Coronary artery (tissue), 2 donors: ENCODE measurements at regions not wholly inside any gene's neighbourhood (a gene's known extent, or its start where the extent isn't known, plus 50 kb on each side); places are given as distances from the start of the nearest gene placed in this dataset.

Source experiments
- DNase-seq: peaks from one replicate; pipeline ENCODE4 v3.0.0-alpha.2; 2017; ENCODE audit warnings: low spot score
- H3K27ac ChIP-seq, 2 donors: fragments of 200-600 bp; sonication (generic); one replicate each; pipeline ENCODE4 v1.5.1; 2016 to 2019
- H3K4me3 ChIP-seq: fragments of 200-600 bp; sonication (generic); 2 replicates; pipeline ENCODE4 v1.5.1; 2016; ENCODE audit warnings: mild to moderate bottlenecking, moderate library complexity
- TF ChIP-seq, protein P1 (sequence below): fragments of 200-600 bp; sonication (generic); IDR thresholded peaks from one replicate; pipeline ENCODE4 v1.5.1; 2019; ENCODE audit warnings: antibody characterized with exemption

DNA sequence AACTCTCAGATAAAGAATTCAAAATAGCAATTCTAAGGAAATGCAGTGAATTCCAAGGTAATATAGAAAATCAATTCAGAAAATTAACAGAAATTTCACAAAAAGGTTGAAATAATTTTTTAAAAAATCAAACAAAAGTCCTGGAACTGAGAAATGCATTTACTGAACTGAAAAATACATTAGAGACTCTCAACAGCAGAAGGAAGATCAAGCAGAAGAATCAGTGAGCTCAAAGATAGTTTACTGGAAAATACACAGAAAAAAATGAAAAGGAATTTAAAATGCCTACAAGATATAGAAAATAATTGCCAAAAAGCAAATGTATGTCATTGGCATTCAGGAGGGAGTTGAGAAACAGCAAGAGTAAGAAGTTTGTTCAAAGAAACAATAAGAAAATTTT, 107.3 kb downstream of the BUD13 start:
- Histone ChIP-seq H3K27ac (no peak overlapping the region), H3K4me3 (no peak overlapping the region)
- TF ChIP-seq, protein P1, sequence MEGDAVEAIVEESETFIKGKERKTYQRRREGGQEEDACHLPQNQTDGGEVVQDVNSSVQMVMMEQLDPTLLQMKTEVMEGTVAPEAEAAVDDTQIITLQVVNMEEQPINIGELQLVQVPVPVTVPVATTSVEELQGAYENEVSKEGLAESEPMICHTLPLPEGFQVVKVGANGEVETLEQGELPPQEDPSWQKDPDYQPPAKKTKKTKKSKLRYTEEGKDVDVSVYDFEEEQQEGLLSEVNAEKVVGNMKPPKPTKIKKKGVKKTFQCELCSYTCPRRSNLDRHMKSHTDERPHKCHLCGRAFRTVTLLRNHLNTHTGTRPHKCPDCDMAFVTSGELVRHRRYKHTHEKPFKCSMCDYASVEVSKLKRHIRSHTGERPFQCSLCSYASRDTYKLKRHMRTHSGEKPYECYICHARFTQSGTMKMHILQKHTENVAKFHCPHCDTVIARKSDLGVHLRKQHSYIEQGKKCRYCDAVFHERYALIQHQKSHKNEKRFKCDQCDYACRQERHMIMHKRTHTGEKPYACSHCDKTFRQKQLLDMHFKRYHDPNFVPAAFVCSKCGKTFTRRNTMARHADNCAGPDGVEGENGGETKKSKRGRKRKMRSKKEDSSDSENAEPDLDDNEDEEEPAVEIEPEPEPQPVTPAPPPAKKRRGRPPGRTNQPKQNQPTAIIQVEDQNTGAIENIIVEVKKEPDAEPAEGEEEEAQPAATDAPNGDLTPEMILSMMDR: no peak
- DNase-seq: no peak

DNA sequence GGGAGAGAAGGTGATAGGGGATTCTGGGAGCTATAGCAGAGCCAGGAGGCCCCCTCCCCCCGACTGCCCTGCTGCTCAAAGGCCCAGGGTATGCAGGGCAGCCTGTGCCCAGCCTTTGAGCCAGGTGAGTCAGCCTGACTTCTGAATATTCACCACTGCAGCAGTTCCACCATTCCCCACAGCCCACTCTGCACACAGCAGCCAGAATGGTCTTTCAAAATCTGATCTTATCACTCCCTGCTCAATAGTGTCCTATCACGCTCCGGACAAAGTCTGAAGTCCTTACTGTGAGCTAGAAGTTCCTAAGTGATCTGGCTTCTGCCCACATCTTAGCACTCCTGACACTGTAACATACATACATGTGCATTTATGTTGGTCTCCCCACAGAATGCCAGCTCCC, 111.7 kb downstream of the BUD13 start:
- no peak overlapping the region for H3K27ac ChIP-seq
- no peak overlapping the region for H3K4me3 ChIP-seq
- DNase-seq: no peak
- TF ChIP-seq, protein P1: no peak

DNA sequence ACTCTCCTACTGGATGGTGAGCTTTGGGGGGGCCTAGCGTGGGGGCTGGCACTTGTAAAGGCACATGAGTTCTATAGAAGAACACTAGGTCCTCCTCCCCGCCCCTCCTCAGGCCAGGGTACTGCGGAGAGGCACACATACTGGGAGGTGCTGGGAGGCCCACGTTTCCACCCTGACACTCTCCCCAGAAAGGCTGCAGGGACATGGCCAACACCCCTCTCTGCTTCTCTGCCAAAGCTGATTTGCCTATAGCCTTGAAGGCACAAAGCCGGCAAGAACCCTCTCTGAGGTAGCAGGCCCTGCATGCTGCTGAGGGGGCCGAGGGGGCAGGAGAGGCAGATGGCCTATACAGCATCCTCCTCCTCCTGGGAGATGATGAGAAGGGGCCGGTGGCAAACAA, 112.8 kb downstream of the BUD13 start:
- H3K27ac ChIP-seq: no peak overlapping the region
- H3K4me3 ChIP-seq: no peak overlapping the region
- TF ChIP-seq, protein P1: no peak
- no peak for DNase-seq

DNA sequence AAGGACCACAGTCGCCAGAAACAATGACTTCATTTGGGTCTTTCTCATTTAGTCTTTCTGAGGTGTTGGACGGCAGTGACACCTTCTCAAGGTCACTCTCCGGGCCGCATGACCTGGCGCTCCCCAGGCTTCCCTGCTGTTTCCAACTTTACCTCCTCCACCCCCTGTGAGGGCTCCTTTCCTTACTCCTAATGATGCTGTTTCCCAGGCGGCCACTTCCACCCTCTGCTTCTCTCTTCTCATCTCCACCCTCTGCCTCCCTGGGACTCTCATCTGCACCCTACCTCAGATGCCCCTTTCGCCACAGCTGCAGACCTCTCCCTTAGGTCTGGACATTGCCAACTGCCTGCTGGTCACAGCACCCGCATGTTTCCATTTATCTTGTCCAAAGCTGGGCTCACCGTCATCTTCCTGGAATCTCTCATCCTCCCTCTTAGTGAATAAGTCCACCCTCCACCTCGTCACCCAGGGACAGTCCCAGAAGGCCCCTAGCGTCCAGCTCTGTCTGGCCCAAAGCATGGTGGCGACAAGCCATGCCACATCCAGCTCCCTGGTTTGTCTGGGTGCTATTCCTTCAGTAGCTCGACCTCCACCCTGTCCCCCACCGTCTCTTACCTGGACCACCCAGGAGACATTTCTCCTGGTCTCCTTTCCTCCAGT, 113.8 kb downstream of the BUD13 start:
- Histone ChIP-seq H3K27ac (no peak overlapping the region), H3K4me3 (no peak overlapping the region)
- DNase-seq: peak; percentile 33
- TF ChIP-seq, protein P1: no peak

DNA sequence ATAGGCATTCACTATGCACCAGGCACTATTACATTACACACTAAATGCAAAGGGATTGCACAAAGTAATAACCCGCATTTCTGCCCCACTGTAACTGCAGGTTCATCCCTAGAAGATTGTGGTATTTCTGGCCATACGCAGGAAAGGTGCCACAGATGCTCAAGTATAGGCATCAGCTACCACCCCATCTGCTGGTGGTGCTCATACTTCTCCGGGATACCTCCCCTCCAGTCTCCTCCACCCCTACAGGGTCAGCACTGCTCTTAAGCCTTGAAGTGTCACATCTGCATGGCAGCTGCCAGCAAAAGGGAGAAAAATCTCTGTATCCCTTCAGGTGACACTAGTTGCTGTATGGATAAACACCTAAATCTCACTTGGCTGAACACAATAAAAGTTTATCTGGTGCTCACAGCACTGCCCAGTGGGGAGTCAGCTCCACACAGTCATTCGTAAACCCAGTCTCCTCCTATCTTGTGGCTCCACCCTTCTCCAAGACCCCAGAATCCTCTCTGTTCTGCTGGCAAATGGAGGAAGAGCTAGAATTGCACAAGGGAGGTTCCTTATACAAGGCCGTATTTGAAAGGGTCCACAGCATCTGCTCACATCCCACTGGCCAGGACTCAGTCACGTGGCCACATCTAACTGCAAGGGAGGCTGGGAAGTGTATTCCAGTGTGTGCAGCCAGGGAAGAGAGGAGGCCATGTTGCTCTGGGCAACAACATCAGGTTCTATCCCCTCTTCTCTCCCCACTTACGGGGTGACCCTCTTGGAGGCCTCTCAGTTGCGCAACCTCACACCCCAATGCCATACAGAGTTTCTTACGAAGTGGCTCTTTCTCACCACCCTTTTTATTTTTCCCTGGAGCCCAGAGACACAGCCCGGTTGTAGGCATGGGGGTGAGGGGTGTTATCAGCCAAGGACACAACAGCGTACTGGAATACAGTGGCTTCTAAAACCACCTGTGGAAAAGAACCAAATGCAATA, 114.7 kb downstream of the BUD13 start:
- TF ChIP-seq, protein P1: no peak
- peak; percentile 38 for DNase-seq
- H3K27ac ChIP-seq: no peak overlapping the region
- H3K4me3 ChIP-seq: no peak overlapping the region

DNA sequence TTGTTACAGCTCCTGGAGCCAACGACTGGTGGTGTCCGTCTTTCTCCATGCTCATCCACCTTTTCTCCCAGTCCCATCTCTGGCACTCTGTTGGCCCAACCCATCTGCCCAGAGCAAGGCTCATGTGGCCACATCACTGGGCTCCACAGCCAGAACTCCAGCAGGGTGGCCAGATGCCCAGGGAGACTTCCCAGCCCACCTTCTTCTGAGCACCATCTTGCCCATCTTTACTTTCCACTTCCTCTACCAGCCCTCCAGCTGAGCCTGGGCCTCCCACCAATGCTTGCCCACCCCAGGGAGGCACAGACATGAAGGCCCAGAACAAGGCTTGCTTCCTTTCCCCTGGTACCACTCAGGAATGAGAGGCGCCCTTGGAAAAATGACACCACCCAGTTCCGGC, 116.8 kb downstream of the BUD13 start:
- peak; percentile 73 for DNase-seq
- Histone ChIP-seq H3K27ac (no peak overlapping the region), H3K4me3 (no peak overlapping the region)
- TF ChIP-seq, protein P1: no peak

DNA sequence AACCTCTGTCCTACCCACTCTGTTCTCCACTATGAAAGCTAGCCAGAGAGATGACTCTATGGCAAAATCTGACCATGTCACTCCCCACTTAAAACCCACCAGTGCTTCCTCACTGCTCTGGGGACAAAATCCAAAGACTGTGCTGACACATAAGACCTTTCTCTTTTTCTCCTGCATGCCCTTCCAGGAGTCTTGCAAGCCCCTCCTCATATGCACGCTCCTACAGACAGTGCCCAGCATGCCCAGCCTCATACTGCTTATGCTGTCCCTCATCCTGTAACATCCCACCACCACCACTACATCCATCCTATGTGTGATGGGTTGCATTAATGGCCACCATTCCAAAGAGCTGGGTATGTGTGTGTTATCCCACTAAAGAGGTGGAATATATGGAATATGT, 118.3 kb downstream of the BUD13 start:
- TF ChIP-seq, protein P1: no peak
- no peak for DNase-seq
- H3K27ac ChIP-seq: no peak overlapping the region
- no peak overlapping the region for H3K4me3 ChIP-seq
